C4-2B (cell line): ENCODE measurements at regions not wholly inside any gene's neighbourhood (a gene's known extent, or its start where the extent isn't known, plus 50 kb on each side); places are given as distances from the start of the nearest gene placed in this dataset.

Experiments used
- H3K27ac ChIP-seq: fragments of 450-650 bp; 2 replicates; pipeline ENCODE4 v1.5.1; 2017
- ZFX ChIP-seq: fragments of 450-650 bp; IDR thresholded peaks from 2 replicates; pipeline ENCODE4 v1.6.1; 2017
- TF ChIP-seq, protein P1 (sequence below): fragments of 450-650 bp; conservative IDR thresholded peaks from 2 replicates; pipeline ENCODE4 v1.5.1; 2017; ENCODE audit warnings: mild to moderate bottlenecking

DNA sequence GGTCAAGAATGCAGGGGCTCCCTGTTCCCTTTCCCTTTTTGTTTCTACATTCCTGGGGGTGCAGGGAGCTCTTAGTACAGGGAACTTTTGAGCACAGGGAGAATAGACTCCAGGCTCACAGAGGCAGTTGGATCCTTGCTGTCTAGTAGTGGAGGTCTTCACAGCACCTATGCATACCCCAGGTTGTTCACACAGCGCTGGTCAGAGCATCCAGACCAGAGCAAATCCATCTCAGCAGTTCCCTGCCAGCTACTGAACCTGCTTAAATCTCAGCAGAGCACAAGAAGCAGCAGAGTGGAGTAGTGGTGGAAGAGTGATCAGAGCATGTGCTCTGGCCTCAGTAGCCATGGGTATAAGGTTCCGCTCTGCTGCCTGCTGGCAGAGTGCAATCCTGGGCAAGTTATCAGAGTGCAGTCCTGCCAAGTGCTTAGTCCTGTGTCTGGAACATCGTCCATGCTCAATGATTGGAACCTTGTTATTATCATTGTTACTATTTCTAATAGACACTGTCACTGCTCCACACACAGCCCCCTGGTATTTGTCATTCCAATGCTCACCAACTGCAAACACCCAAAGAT, 220.4 kb downstream of the CBLN1 start:
- no peak for TF ChIP-seq ZFX
- TF ChIP-seq, protein P1, sequence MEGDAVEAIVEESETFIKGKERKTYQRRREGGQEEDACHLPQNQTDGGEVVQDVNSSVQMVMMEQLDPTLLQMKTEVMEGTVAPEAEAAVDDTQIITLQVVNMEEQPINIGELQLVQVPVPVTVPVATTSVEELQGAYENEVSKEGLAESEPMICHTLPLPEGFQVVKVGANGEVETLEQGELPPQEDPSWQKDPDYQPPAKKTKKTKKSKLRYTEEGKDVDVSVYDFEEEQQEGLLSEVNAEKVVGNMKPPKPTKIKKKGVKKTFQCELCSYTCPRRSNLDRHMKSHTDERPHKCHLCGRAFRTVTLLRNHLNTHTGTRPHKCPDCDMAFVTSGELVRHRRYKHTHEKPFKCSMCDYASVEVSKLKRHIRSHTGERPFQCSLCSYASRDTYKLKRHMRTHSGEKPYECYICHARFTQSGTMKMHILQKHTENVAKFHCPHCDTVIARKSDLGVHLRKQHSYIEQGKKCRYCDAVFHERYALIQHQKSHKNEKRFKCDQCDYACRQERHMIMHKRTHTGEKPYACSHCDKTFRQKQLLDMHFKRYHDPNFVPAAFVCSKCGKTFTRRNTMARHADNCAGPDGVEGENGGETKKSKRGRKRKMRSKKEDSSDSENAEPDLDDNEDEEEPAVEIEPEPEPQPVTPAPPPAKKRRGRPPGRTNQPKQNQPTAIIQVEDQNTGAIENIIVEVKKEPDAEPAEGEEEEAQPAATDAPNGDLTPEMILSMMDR, result no peak
- H3K27ac ChIP-seq, result no peak overlapping the region

DNA sequence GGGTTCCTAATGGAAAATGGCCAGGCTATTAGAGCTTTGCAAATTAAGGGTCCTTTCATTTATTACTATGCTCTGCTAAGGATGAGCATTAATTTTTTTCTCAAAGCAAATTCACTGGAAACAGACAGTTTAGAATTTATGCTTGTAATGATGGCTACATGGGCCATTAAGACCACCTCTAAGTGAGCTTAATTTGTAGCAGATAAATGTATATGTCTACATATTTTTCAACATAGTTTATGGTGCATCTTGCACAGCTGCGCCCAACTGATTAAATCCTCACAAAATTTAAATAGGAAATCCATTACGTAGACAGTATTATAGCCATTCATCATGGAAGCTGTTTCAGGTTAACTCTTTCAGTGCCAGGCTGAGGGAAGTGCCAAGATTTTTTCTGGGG, 220.9 kb downstream of the CBLN1 start:
- no peak overlapping the region for H3K27ac ChIP-seq
- TF ChIP-seq, protein P1, result no peak
- no peak for TF ChIP-seq ZFX

DNA sequence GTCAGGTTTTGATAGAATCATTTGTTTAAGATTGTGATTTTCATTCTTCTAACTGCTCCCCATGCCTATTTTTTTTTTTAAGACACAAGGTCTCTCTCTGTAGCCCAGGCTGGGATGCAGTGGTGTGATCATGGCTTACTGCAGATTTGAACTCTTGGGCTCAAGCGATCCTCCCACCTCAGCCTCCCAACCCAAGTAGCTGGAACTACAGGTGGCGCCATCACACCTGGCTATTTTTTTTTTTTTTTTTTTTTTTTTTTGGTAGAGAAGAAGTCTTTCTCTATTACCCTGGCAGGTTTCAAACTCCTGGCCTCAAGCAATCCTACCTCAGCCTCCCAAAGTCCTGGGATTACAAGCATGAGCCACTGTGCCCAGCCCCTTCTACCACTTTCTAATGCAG, 223.3 kb downstream of the CBLN1 start:
- no peak for TF ChIP-seq ZFX
- TF ChIP-seq, protein P1, result peak; percentile 23; the same call in 1 of the 2 replicates
- H3K27ac ChIP-seq, result no peak overlapping the region

DNA sequence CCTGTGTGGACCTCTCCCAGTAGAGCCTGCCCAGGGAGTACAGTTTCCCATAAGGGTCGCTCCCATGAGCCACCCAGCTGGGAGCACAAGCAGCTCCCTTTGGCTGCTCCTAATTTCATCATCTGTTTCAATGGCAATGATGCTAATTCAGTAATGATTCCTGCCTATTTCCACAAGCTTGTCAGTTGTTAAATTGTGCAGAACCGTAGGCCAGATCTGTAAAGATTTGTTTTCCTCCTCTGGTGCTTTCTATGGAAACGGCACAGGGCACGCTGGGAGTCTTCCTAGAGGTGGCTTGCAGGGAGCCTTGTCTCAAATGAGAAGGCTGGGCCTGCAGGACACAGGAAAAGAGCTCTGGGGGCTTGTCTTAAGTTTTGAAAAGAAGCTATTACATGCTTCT, 223.7 kb downstream of the CBLN1 start:
- H3K27ac ChIP-seq, result no peak overlapping the region
- TF ChIP-seq, protein P1, result no peak
- TF ChIP-seq ZFX, result no peak

DNA sequence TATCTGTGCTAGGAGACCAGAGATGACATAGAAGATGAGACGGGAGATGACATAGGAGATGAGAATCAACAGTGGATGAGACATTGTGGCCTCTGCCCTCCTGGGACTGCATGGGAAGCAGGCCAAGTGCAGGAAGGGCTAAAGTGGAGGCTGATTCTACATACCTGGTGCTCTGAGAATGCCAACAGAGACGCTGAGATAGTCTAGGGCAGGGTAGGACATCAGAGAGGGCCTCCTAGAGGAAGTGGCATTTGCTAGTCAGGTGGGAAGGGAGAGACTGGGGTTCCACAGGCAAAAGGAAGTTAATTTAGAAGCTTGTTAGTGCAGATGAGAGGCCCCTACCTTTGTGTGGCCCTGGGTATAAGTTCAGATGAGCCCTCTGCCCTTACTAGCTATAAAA, 224.2 kb downstream of the CBLN1 start:
- H3K27ac ChIP-seq, result no peak overlapping the region
- TF ChIP-seq, protein P1, result no peak
- no peak for TF ChIP-seq ZFX

DNA sequence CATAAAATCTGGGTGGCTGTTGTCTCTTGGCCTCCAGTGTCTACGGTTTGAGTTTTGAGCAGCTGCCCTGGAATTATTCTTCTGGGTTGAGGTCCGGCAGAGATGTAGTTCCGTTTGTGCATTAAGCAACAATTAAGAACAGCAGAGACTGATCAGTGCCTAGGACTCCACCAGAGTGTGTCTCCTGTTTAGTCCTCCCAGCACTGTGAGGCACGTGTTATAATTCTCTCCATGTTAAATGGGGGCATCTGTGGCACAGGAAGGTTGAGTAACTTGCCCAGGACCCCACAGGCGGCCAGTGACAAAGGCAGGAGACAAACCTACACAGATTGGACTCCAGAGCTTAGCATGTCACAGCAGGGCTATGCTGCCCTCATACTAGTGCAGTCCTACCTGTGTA, 225.1 kb downstream of the CBLN1 start:
- no peak overlapping the region for H3K27ac ChIP-seq
- no peak for TF ChIP-seq ZFX
- TF ChIP-seq, protein P1, result no peak

DNA sequence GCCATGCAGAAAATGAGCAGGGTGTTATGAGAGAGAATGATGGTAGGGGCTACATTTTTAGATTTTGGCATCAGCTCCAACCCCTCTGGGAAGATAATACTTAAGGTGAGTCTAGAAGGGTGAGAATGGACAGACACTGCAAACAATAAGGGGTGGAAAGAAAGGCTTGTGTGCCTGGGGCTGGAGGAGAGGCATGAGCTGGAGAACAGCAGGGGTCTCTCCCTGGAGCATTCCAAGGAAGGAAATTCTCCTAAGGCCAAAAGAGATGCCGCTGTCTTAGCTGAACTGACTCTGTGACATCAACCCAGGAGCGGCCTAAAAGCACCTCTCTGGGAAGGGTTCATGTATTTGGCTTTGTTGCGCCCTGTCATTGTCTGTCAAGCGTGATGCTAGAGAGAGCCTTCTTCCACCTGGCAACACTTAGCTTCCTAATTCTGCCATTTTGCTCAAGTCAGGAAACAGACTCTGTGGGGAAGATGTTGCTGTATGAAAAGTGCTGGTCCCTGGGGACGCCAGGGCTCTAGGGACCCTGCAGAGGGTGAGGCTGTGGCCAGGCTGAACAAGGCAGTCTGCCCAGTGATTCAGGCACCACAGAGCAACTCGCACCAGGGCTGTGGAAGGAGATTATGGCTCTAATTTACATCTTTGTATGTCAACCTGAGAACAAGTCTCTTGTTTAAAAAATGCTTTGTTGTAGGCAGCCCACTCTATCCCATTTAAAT, 225.7 kb downstream of the CBLN1 start:
- TF ChIP-seq ZFX, result no peak
- TF ChIP-seq, protein P1, result no peak

More for the DNA sequence above, 225.7 kb downstream of the CBLN1 start:
- H3K27ac ChIP-seq, result no peak overlapping the region
